Stimulated activated CD8-positive, alpha-beta memory T cell treated with anti-CD3 and anti-CD28 coated beads, Interleukin-4, amount 100 ng/mL, for 48 hours (primary cell): ENCODE measurements at regions not wholly inside any gene's neighbourhood (a gene's known extent, or its start where the extent isn't known, plus 50 kb on each side); places are given as distances from the start of the nearest gene placed in this dataset.

Experiments used
- DNase-seq: peaks from one replicate; pipeline ENCODE4 v3.0.0-alpha.2; 2020

- DNase-seq: no peak
Measured at GRCh38 chr10:128471151-128471550, 344.9 kb upstream of the MKI67 start.

DNA sequence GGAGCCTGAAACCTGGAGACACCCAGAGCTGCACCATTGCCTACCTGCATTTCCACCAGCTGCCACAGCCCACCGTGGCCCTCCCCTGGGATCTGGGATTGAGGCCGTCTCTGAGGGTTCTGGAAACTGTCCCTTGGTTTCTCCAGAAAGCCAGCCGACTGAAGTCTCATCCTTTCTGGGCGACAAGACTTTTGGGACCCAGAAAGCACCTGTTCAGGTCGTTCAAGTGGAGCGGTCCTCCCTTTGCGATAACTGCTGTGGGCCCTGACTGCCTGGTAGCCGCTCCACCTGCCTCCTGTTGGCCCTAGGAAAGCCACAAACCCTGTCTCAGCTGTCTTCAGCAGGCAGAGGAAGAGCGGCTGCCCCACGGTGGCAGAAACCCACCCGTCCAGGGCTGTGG, 346.0 kb upstream of the MKI67 start:
- no peak for DNase-seq

- DNase-seq: no peak
Measured at GRCh38 chr10:128473396-128473795, 347.2 kb upstream of the MKI67 start.

DNA sequence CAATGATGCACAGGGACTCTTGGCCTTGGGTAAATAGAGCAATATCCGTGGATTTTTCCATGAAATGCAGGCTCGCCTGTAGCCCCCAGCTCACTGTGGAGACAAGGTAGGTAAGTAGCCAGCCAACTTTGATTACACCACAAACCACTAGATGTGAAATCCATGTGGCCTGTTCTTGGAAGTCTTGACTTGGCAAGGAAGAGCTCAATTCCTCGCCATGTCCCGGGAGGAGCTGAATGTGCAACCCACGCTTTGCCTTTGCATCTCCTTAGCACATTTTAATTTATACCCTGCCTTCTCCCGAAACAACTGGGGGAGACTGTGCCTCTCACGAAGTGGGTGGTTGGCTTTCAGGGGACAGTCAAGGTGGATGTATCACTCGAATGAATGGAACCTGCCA, 347.7 kb upstream of the MKI67 start:
- DNase-seq: no peak

GRCh38 chr10:128474571-128474970, 348.3 kb upstream of the MKI67 start:
- DNase-seq: no peak

- DNase-seq: no peak
Measured at GRCh38 chr10:128475686-128476367, 349.6 kb upstream of the MKI67 start.

DNA sequence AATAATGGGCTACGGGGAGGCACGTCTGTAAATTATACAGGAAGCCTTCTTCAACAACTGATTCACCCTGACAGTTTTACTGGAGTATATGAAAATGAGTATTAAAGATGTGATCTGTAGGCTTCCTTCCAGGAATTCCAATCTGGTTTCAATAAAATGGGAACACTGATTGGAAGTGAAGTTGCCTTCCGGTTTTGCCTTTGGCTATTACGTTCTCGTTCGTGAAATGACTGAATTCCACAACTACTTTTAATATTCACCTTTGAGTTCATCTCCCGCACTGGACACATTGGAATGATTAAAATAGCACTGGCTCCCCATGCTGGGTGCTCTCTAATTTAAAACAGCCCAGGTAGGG, 350.1 kb upstream of the MKI67 start:
- no peak for DNase-seq

GRCh38 chr10:128476845-128477244, 350.6 kb upstream of the MKI67 start:
- DNase-seq: no peak

- DNase-seq: no peak
Measured at GRCh38 chr10:128480601-128481000, 354.4 kb upstream of the MKI67 start.

GRCh38 chr10:128481152-128481840, 355.1 kb upstream of the MKI67 start:
- DNase-seq: no peak

- no peak for DNase-seq
Measured at GRCh38 chr10:128482052-128482451, 355.8 kb upstream of the MKI67 start.

DNA sequence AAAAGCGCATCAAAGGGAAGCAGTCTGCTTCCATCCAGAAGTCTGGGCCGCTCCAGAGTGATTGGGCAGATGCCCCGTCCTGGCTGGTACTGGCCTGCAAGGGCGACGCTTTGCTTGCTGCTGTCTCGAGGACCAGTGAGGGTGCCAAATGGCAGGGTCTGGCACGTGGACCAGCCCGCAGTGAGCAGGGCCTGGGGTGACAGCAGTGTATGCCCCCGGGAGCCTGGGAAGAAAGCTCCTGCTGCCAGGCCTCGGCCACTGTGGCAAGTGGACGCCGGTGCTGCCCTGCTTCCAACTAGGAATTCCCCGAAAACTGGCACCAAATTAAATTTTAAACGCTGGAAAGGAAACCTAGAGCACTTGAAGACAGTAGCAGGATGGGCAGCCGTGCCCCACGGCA, 357.0 kb upstream of the MKI67 start:
- DNase-seq: no peak

DNA sequence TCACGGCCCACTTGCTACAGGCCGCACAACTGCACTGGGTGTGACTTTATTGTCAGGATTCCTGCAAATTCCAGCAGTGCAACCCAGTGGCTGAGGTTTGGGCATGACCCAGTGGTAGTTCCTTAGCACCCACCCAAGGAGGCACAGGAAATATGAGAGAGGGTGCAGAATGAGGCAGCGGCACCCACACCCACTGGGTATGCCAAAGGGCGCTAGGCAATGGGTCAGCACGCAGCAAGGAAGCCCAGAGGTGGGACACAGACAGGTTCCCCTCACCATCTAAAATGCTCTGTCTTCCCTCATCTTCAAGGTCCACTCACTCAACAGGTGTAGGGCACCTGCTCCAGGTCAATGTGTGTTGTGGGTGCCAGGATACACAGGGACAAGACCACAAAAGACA, 357.8 kb upstream of the MKI67 start:
- no peak for DNase-seq

- no peak for DNase-seq
Measured at GRCh38 chr10:128485701-128486235, 359.5 kb upstream of the MKI67 start.

DNA sequence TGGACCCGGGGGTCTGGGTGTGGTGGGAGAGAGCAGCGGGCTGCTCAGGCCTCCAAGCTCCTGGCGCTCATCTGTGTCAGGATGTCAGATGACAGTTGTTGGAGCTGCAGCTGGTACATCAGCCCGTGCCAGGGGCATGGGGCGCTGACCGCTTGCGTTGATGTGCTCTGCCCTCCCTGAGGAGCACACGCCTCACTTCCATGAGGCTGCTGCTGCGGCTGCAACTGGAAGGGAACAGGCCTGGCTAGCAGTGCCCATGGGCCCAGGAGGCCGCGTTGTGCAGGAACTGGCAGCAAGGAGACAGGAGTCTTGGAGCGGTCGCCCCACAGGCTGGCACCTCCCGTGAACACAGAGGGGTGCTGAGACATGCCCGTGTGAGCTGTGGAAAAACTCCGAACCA, 361.3 kb upstream of the MKI67 start:
- no peak for DNase-seq

DNA sequence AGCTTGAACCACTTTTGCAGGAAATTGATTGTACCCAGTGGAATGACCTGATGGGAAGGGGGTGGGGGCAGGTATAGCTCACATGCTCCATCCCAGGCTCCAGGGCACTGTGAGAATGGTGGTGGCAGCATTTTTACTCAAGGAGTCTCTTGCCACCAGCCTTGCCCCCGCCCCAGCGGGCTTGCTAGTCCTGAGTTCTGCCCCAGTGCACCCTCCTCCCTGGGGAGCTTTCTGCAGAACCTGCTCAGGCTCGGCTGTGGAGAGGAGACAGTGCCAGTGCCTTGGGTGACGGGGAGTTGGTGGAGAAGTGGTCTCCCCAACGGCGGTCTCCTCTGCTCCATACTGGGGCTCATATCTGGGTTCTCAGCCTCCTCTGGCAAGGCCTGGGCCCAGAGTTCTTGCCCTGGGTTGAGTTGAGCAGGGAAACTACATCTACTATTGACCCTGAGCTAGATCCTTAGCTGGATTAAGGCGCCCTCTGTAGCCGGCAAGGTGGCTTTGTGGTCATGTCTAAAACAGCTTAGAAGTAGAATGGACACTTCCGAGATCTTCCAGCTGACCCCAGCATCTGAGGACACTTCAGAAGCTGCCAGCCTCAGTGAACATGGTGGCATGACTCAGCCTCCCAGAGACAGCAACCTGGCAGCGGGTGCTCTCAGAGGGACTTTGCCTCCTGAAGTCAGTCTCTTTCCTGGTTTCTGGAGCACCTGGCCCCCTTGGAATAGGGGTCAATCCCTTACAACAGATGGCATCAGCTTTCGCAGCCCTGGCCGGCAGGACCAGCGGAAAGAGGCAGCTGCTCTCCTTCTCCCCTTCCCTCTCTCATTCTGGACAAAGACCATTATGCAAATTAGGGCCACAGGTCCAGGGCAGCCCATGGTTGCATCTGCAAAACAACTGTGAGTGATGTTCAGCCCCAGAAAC, 363.4 kb upstream of the MKI67 start:
- DNase-seq: no peak

- DNase-seq: no peak
Measured at GRCh38 chr10:128491686-128492085, 365.5 kb upstream of the MKI67 start.

GRCh38 chr10:128493811-128494210, 367.6 kb upstream of the MKI67 start:
- DNase-seq: no peak

DNA sequence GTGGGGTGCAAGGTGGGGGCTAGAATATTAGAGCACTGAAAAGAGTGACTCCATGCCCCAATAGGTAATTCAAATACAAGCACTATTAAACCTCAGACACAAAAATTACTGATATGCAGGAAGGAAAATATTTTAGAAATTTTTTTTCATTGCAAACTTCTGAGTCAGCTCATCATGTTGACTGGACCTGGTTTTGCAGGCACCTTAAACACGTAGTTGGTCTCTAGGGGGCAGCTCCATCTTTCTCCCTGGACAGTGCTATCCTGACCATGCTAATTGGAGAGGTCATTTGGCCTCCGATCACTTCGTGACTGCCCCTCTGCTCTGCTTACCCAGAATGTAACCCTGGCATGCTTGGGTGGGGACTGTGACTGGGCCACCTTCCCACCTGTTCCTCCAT, 368.4 kb upstream of the MKI67 start:
- no peak for DNase-seq

DNA sequence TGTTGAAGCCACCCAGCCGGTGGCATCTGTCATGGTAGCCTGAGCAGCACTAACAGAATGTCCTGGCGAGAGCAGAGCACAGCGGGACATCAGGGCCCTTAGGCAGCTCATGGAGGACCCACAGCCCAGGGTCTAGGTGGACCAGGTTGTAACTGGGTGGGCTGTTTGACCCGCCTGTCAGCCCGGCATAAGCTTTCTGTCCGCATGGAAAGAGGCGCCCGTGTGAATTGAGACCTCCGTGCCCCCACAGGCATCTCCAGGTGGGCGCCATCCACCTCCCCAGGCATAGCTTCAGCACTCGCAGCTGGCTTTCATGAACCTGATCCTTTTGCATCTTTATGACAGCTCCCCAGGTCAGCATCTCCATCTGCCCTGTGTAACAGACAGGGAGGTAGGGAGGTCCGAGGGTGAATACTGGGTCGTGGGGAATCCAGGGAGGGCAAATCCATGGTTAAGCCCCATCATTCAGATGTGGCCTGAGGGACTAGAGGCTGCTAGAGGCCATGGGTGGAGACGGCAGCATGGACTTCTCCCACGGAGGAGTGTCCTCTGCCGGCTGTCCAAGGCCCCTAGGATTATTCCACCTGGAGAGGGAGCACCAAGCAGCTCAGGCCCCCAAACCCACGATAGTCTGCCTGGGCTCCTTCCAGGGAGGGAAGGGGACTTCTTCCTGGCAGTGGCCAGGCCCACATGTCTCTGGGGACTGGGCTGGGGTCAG, 371.6 kb upstream of the MKI67 start:
- no peak for DNase-seq

DNA sequence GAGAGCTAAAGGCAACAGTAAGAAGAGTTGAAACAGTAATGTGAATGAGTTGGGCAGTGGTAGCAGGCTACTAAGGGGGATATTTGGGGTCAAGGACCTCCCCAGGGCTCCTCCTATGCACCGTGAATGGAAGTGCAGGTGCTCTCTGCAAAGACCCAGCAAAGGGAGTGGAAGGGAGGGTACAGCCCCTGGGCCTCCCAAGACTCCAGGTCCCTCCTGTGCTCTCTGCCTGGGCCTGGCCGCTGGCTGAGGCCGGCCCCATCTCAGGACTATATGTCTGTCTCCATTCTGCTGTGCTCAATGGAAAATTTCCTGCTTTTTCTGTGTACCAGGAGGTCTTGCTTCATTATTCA, 372.1 kb upstream of the MKI67 start:
- no peak for DNase-seq

- DNase-seq: no peak
Measured at GRCh38 chr10:128498746-128499145, 372.5 kb upstream of the MKI67 start.

DNA sequence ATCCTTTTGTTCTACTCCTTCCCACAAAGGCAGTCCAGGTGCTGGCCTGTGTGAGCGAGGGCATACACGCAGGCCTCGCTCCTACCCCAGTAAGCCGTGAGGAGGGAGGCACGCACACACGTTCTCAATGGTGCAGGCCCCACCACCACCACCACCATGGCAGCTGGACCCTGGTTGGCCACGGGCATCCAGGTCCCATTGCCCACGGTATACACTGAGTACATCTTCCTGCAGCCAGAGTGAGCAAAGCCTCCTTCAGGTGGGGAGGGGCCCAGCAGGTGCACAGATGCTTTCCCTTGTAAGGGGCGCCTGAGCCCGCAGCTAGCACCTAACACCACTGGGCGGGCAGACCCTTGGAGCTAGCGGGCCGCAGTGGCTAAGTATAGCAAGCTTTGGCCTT, 373.3 kb upstream of the MKI67 start:
- DNase-seq: no peak
